22Rv1 (cell line): ENCODE measurements at regions not wholly inside any gene's neighbourhood (a gene's known extent, or its start where the extent isn't known, plus 50 kb on each side); places are given as distances from the start of the nearest gene placed in this dataset.

Experiments
- CTCF ChIP-seq: fragments of 450-650 bp; IDR thresholded peaks from 2 replicates; pipeline ENCODE4 v1.5.1; 2017; ENCODE audit warnings: mild to moderate bottlenecking
- ZFX ChIP-seq: fragments of 450-650 bp; IDR thresholded peaks from 2 replicates; pipeline ENCODE4 v1.6.1; 2017; ENCODE audit warnings: antibody characterized with exemption, borderline replicate concordance

- TF ChIP-seq CTCF (no peak), ZFX (no peak)
Observed at GRCh38 chr13:110034031-110034549, 247.7 kb upstream of the IRS2 start.
